GM10266 (cell line): ENCODE measurements at regions not wholly inside any gene's neighbourhood (a gene's known extent, or its start where the extent isn't known, plus 50 kb on each side); places are given as distances from the start of the nearest gene placed in this dataset.
"Not testable (repeated sequence)": the region's sequence is repeated elsewhere in the genome, so short reads cannot be mapped to it uniquely, and the experiment has no call there.

Experiments
- DNase-seq: peaks from one replicate; pipeline ENCODE4 v3.0.0; 2012; ENCODE audit errors: extremely low spot score
- TF ChIP-seq, protein P1 (sequence below): IDR thresholded peaks from 2 replicates; pipeline ENCODE4 v1.5.1; 2012; ENCODE audit warnings: mild to moderate bottlenecking, low read depth; ENCODE audit not compliant: control insufficient read depth, insufficient read depth; ENCODE audit errors: missing control alignments

DNA sequence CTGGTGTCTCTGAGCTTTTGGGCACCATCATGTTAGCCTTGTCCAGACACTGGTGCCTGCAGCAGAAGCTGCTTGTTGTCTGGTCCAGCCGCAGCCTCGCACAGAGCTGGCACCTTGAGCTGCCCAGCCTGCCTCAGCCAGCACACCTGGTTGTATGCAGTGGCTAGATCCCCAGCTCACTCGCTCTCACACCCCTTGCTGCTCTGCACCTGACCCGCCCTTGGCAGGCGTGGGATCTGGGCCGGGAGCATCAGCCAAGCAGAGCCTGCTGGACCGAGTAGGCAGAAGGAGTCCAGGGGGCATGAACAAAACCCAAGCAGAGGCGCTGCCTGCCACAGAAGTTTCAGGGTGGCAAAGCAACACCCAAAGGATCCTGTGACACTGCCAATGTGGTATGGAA lies 79.7 kb upstream of the ITGB1 start:
- DNase-seq, result no peak
- TF ChIP-seq, protein P1, sequence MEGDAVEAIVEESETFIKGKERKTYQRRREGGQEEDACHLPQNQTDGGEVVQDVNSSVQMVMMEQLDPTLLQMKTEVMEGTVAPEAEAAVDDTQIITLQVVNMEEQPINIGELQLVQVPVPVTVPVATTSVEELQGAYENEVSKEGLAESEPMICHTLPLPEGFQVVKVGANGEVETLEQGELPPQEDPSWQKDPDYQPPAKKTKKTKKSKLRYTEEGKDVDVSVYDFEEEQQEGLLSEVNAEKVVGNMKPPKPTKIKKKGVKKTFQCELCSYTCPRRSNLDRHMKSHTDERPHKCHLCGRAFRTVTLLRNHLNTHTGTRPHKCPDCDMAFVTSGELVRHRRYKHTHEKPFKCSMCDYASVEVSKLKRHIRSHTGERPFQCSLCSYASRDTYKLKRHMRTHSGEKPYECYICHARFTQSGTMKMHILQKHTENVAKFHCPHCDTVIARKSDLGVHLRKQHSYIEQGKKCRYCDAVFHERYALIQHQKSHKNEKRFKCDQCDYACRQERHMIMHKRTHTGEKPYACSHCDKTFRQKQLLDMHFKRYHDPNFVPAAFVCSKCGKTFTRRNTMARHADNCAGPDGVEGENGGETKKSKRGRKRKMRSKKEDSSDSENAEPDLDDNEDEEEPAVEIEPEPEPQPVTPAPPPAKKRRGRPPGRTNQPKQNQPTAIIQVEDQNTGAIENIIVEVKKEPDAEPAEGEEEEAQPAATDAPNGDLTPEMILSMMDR, result no peak

DNA sequence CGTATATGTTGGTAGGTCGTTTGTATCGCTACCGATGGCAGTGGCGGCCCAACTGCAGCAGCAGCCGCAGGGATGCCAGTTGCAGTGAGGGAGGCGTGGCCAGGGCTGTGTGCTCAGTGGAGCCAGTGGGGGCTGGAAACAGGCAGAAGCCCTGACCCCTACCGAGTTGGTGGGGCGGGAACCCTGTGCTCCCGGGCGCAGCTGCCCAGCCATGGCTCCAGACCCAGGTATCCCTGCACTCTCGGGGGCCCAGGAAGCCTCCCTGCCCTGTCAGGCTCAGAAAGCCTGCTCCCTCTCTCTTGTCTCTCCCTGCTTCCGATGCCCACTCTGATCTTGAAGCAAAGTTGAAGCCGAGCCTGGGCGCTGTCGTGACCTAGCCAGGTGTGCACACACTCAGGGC lies 78.6 kb upstream of the ITGB1 start:
- TF ChIP-seq, protein P1, result no peak

DNA sequence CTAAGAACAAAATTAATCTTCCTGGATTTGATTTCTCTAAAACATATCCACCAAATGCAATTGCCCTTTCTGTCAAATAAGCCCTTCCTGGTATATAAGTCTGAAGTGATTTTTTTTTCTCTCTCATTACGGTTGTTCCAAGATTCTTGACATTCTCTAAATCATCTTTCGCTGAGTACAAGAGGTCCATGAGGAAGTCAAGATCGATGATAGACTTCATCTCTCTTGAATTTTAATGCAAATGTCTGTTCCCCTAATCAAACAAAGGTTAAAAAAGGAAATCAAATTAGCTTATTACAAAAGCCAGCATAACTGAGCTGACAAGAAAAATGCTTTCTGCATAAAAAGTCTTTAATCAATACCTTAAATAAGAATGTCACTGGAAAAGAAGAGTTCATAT lies 77.4 kb upstream of the ITGB1 start:
- TF ChIP-seq, protein P1, result no peak

More for the DNA sequence above, 78.6 kb upstream of the ITGB1 start:
- DNase-seq, result no peak

DNA sequence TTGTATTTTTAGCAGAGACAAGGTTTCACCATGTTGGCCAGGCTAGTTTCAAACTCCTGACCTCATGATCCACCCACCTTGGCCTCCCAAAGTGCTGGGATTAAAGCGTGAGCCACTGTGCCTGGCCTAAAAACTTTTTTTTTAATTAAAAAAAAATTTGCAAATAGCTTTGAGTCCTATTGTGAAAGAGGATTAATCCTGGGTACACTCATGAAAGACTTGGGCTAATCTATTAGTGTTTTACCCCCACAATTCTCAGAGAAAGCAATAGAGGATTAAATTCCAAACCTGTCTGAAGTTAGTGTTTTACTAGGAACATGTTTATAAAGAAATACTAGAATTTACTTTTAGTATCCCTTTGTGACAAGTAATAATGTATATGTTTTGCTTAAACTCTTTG lies 76.9 kb upstream of the ITGB1 start:
- TF ChIP-seq, protein P1, result no peak
- no peak for DNase-seq

More for the DNA sequence above, 77.4 kb upstream of the ITGB1 start:
- DNase-seq, result no peak

DNA sequence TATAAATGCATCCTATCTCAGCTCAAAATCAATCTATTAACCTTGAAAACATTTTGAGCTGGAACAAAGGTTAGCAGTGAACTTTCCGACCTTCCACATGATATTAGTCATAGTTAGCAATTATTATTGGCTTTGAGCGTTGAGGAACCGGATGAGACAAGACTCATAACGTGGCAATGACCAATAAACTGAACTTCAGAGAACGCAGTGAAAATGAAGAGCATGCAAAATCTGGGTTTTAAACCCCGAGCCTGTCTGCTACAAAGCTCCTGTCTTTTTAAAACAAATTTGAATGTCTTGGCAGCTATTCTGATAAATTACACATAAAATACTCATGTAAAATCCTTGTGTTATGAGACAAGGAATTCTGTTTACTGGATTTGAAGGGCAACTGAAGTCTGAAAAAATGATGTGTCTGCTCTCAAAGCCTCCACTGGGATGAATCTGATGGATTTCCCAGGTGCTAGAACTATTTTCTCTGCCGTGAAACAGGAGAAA lies 74.7 kb upstream of the ITGB1 start:
- no peak for DNase-seq
- TF ChIP-seq, protein P1, result no peak

DNA sequence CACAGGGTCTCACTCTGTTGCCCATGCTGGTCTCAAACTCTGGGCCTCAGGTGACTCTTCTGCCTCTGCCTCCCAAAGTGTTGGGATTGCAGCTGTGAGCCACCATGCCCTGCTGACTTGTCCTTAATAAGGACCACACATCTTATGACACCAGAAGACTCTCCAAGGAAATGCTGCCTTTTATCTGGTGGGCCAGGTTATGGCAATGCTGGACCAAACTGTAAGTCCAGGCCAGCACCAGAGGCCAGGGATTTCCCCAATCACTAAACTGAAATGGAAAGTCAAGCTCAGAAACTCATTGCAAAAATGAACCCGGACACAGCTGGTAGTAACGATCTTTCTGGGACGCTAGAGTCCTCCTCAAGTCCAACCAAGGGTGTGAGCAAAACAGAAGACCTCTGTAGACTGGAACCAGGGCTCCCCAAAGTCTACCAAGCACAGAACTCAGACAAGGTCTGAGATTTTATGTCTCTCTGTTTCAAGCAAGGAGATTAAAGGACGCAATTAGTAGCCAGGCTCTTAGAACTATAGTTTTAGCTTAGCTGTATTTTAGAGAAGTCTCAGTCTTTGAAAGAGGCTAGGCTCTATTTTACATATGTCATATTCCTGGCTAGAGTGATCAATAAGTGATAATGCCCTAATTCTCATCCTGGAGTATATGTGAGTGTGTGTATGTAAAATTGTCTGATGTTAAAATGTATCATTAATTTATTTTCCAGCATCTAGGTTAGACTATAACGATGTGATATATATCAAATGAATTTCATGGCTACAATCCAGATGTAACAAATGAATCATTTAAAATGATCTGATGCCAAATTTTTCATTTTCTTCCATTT lies 74.0 kb upstream of the ITGB1 start:
- no peak for DNase-seq
- TF ChIP-seq, protein P1, result no peak

DNA sequence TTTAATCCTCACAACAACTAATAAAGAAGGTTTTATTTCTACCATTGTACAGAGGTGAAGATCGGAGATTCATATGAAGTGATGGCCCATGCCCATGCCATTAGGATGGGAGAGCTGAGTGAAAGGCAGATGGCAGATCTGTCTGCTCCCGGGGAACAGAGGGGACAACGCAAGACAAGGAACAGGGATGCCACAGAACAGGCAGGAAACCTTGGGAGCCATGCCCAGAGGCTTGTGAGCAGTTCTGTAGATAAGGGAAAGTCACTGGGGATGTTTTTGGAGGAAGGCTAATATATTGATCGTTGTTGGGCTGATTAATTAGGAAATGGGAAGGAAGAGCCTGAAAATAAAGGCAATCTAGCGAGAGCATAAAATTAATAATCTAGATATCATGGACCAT lies 73.1 kb upstream of the ITGB1 start:
- DNase-seq, result no peak
- TF ChIP-seq, protein P1, result no peak

DNA sequence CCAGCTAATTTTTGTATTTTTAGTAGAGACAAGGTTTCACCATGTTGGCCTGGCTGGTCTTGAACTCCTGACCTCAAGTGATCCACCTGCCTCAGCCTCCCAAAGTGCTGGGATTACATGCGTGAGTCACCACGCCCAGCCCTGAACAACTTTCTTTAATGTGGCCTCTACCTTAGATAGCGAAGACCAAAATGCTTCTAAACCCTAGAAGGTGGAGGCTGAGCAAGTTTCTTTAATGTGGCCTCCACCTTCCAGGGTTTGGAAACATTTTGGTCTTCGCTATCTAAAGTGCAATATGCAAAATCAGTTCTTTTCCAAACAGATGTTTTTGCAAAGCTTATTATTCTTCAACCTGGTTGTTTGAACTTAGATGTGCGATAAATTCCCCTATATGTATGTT lies 70.5 kb upstream of the ITGB1 start:
- DNase-seq, result not testable (repeated sequence)
